Breast epithelium (tissue), 4 donors: ENCODE measurements at regions not wholly inside any gene's neighbourhood (a gene's known extent, or its start where the extent isn't known, plus 50 kb on each side); places are given as distances from the start of the nearest gene placed in this dataset.
"Not testable (repeated sequence)": the region's sequence is repeated elsewhere in the genome, so short reads cannot be mapped to it uniquely, and the experiment has no call there.

Source experiments
- DNase-seq, 2 donors: peaks; one replicate each; pipeline ENCODE4 v3.0.0-alpha.2; 2019; ENCODE audit warnings: low spot score in 2 of 2
- H3K27ac ChIP-seq, 2 donors: fragments of 200-600 bp; sonication (generic) in 1 of 2; one replicate each; pipeline ENCODE4 v1.5.1; 2016 to 2019; ENCODE audit warnings: mild to moderate bottlenecking in 1 of 2
- H3K27me3 ChIP-seq, 2 donors: fragments of 200-600 bp; sonication (generic) in 1 of 2; one replicate each; pipeline versions ENCODE4 v1.5.1 to v1.6.0; 2017 to 2019; ENCODE audit warnings: control low read depth in 1 of 2, mild to moderate bottlenecking in 1 of 2
- H3K36me3 ChIP-seq: fragments of 200-600 bp; one replicate; pipeline ENCODE4 v1.5.1; 2019
- H3K4me1 ChIP-seq, 2 donors: fragments of 200-600 bp; sonication (generic); one replicate each; pipeline ENCODE4 v1.5.1; 2016 to 2019; ENCODE audit warnings: control low read depth in 1 of 2
- H3K4me3 ChIP-seq, 3 donors: fragments of 200-600 bp; sonication (generic); 1 replicate in 2 of 3; 2 replicates in 1 of 3; pipeline ENCODE4 v1.5.1; 2016 to 2019; ENCODE audit warnings: mild to moderate bottlenecking in 3 of 3, moderate library complexity in 2 of 3
- H3K9me3 ChIP-seq, 2 donors: fragments of 200-600 bp; sonication (generic) in 1 of 2; one replicate each; pipeline ENCODE4 v1.5.1; 2016 to 2019; ENCODE audit warnings: control low read depth in 1 of 2
- POLR2A ChIP-seq: fragments of 450-650 bp; IDR thresholded peaks from one replicate; pipeline ENCODE4 v1.6.1; 2016; ENCODE audit warnings: antibody characterized with exemption, mild to moderate bottlenecking, moderate library complexity
- POLR2AphosphoS5 ChIP-seq, 3 donors: sonication (generic); formaldehyde crosslinking; IDR thresholded peaks; one replicate each; pipeline ENCODE4 v1.6.1; 2017; ENCODE audit warnings: antibody characterized with exemption in 3 of 3
- intact Hi-C: fragments of 100-400 bp; cut with DNase I; formaldehyde crosslinking; loops from one replicate; pipeline ENCODE4 v1.15.1; 2023; ENCODE audit warnings: low total_unique reads
- TF ChIP-seq, protein P1 (sequence below), 3 donors: fragments of 450-650 bp; IDR thresholded peaks; one replicate each; pipeline ENCODE4 v1.5.1; 2016 to 2017; ENCODE audit warnings: antibody characterized with exemption in 3 of 3, mild to moderate bottlenecking in 3 of 3, moderate library complexity in 3 of 3

DNA sequence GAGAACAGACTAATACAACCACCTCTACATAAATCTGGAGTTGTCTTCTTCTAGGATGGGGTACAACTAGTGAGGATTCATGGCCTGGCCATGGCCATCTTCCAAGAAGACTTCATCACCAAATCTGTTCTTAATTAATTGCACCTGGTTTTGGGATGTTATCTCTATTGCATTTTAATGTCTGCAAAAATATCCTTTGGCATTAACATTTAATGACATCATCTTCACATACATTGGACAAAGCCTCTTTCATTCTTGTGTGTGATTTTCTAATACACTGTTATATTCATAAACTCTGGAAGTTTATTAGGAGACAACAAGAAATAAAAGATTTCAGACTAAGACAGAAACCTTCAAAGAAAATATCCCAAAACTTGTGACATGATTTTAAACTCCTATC lies 124.2 kb upstream of the ABCB5 start:
- no peak for DNase-seq
- H3K27ac ChIP-seq: no peak overlapping the region

DNA sequence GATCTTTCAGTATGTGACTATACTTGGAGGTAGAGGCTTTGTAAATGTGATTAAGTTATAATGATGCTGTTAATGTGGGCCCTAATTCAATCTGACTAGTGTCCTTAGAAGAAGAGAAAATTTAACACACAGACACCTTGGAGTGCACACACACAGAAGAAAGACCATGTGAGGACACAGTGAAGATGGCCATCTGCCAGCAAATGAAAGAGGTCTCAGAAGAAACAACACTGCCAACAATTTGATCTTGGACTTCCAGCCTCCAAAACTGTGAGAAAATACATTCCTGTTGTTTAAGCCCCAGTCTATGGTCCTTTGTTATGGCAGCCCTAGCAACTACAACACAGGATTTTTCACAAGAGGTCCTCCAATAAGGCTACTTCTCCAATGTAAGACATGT lies 120.9 kb upstream of the ABCB5 start:
- H3K9me3 ChIP-seq: peaks cover 6 to 20% of the 10 kb centered on the region in 2 donors
- no peak for TF ChIP-seq POLR2A
- no peak for TF ChIP-seq POLR2AphosphoS5 (IDR thresholded peaks at IDR 0.05)
- TF ChIP-seq, protein P1, sequence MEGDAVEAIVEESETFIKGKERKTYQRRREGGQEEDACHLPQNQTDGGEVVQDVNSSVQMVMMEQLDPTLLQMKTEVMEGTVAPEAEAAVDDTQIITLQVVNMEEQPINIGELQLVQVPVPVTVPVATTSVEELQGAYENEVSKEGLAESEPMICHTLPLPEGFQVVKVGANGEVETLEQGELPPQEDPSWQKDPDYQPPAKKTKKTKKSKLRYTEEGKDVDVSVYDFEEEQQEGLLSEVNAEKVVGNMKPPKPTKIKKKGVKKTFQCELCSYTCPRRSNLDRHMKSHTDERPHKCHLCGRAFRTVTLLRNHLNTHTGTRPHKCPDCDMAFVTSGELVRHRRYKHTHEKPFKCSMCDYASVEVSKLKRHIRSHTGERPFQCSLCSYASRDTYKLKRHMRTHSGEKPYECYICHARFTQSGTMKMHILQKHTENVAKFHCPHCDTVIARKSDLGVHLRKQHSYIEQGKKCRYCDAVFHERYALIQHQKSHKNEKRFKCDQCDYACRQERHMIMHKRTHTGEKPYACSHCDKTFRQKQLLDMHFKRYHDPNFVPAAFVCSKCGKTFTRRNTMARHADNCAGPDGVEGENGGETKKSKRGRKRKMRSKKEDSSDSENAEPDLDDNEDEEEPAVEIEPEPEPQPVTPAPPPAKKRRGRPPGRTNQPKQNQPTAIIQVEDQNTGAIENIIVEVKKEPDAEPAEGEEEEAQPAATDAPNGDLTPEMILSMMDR (IDR thresholded peaks at IDR 0.05): no peak
- H3K27ac ChIP-seq: no peak overlapping the region
- no peak for DNase-seq
- no peak overlapping the region for H3K4me3 ChIP-seq
- H3K4me1 ChIP-seq: no peaks in the 10 kb centered on the region
- intact Hi-C loops: no loop called here
- H3K36me3 ChIP-seq: no peaks in the 10 kb centered on the region
- no peaks in the 10 kb centered on the region for H3K27me3 ChIP-seq

More for the DNA sequence above, 124.2 kb upstream of the ABCB5 start:
- Histone ChIP-seq H3K4me1 (no peaks in the 10 kb centered on the region), H3K27me3 (no peaks in the 10 kb centered on the region), H3K9me3 (peaks cover 12 to 32% of the 10 kb centered on the region in 2 donors), H3K36me3 (no peaks in the 10 kb centered on the region), H3K4me3 (no peak overlapping the region)
- intact Hi-C loops: no loop called here
- TF ChIP-seq, protein P1 (IDR thresholded peaks at IDR 0.05): no peak
- TF ChIP-seq POLR2A (no peak), POLR2AphosphoS5 (IDR thresholded peaks at IDR 0.05) (no peak)

DNA sequence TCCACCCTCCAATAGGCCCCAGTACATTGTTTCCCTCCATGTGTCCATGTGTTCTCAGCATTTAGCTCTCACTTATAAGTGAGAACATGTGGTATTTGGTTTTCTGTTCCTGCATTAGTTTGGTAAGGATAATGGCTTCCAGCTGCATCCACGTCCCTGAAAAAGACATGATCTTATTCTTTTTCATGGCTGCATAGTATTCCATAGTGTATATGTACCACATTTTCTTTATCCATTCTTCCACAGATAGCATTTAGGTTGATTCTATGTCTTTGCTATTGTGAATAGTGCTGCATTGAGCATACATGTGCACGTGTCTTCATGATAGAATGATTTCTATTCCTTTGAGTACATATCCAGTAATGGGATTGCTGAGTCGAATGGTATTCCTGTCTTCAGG lies 114.0 kb upstream of the ABCB5 start:
- H3K4me1 ChIP-seq, H3K36me3 ChIP-seq, H3K27ac ChIP-seq, H3K27me3 ChIP-seq, H3K4me3 ChIP-seq, DNase-seq, intact Hi-C loops: not testable (repeated sequence)
- H3K9me3 ChIP-seq: peaks cover 6 to 32% of the 10 kb centered on the region in 2 donors

DNA sequence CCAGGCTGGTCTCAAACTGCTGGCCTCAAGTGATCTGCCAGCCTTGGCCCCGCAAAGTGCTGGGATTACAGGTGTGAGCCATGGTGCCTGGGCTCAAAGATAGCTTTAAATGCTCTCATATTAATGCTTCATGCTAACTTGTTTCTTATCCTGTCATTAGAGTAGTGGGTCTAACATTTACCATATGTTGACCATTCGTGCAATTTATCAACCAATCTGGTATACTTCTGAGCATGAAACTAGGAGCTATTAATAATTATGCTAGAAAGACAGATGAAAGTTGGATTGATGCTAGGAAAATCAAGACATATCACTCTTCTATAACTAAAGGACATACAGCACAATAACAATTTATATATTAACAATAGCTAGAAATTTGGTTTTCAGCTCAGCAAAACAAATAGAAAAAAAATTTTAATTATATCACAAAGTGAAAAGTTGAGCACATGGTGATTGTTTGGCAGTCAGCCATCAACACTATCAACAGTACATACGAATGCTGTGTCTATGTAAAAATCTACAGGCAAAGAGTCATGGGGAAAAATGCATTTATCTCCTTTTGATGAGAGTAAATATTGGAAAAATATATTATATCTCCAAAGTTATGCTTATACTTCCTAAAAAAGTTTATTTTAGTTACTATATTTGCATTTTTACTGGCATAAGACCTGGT lies 112.1 kb upstream of the ABCB5 start:
- TF ChIP-seq POLR2A: no peak
- H3K9me3 ChIP-seq: peaks cover under 1 to 14% of the 10 kb centered on the region in 2 donors
- intact Hi-C loops: no loop called here

DNA sequence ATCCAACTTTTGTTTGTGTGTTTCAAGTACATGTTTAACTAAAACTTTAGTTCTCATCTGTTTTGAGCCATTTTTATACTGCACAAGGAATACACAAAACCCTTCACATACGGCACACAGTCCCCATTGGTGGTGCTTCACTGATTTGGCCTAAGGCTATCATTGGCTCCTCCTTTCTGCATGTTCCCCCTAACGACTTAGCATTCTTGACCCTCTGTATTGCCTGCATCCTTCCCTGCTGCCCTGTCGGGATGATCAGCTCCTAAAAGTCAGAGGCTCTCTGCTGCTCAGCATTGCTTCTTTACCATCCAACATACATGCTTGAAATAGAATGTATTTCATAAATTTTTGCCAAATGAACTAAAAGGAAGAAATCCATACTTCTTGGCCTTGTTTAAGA lies 111.4 kb upstream of the ABCB5 start:
- no peaks in the 10 kb centered on the region for H3K36me3 ChIP-seq
- H3K9me3 ChIP-seq: peaks cover 0 to 13% of the 10 kb centered on the region in 2 donors
- TF ChIP-seq POLR2AphosphoS5 (IDR thresholded peaks at IDR 0.05): no peak
- TF ChIP-seq POLR2A: no peak
- TF ChIP-seq, protein P1 (IDR thresholded peaks at IDR 0.05): no peak
- H3K4me1 ChIP-seq: no peaks in the 10 kb centered on the region
- intact Hi-C loops: no loop called here
- no peak overlapping the region for H3K27ac ChIP-seq
- no peaks in the 10 kb centered on the region for H3K27me3 ChIP-seq
- no peak overlapping the region for H3K4me3 ChIP-seq
- DNase-seq: no peak

More for the DNA sequence above, 112.1 kb upstream of the ABCB5 start:
- Histone ChIP-seq H3K27me3 (no peaks in the 10 kb centered on the region), H3K27ac (no peak overlapping the region), H3K36me3 (no peaks in the 10 kb centered on the region), H3K4me3 (no peak overlapping the region), H3K4me1 (no peaks in the 10 kb centered on the region)
- DNase-seq: no peak

DNA sequence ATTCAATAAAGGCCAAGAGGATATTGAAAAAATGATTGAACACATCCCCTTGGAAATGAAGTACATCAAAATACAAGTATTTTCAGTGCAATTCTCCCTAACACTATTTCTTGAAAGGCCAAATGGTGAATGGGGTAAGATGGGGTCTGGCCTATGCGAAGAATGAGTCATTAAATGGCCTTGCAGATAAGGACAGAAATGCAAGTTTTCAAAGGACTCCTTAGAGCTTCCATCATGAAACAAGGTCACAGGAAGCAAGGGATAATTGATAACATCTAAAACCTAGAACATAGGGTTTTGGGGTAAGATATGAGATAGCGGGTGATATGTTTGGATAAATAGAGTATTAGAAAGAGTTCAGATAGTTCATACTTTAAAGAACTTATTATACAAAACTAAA lies 109.3 kb upstream of the ABCB5 start:
- Histone ChIP-seq H3K36me3 (no peaks in the 10 kb centered on the region), H3K9me3 (peaks cover 0 to 4% of the 10 kb centered on the region in 2 donors), H3K4me1 (no peaks in the 10 kb centered on the region), H3K4me3 (no peak overlapping the region), H3K27me3 (no peaks in the 10 kb centered on the region), H3K27ac (no peak overlapping the region)
- TF ChIP-seq POLR2AphosphoS5 (IDR thresholded peaks at IDR 0.05): no peak
- intact Hi-C loops: no loop called here
- no peak for DNase-seq
